Erythroblast (primary cell): ENCODE measurements at regions not wholly inside any gene's neighbourhood (a gene's known extent, or its start where the extent isn't known, plus 50 kb on each side); places are given as distances from the start of the nearest gene placed in this dataset.

Source experiments
- GATA1 ChIP-seq: IDR thresholded peaks from 2 replicates; pipeline ENCODE4 v1.6.1; 2011; ENCODE audit warnings: low read depth, mild to moderate bottlenecking, control low read depth, low read length, moderate library complexity
- POLR2A ChIP-seq: IDR thresholded peaks from 2 replicates; pipeline ENCODE4 v1.6.1; 2011; ENCODE audit warnings: mild to moderate bottlenecking, low read length

DNA sequence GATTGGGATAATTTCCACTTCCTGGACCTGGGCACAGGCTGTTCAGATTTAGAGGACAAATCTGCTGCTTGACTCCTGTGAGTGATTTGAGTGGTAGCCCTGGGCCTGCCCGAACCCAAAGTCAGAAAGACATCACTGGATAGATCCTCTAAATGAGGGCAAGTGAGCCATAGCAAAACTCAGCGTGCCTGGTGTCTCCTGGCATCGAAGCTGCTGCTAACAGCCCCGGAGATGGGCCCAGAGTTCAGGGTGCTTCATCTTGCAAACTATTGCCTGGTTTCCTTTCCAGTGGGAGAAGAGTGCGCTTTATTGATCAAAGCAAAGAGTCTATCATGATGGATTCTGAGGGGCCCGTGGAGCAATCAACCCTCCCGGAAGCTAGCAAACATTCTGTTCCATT lies 153.1 kb upstream of the KLHL29 start:
- TF ChIP-seq POLR2A (no peak), GATA1 (no peak)
